ENCODE measurements at regions not wholly inside any gene's neighbourhood (a gene's known extent, or its start where the extent isn't known, plus 50 kb on each side); places are given as distances from the start of the nearest gene placed in this dataset.

- Histone ChIP-seq H3K4me3 (no peak overlapping the region), H3K36me3 (ENCODE audit: low read depth) (no peaks in the 10 kb centered on the region), H3K4me1 (ENCODE audit: low read depth) (no peaks in the 10 kb centered on the region), H3K9me3 (no peaks in the 10 kb centered on the region)
- ATAC-seq (no peak), DNase-seq (peak in 1 of 3 donors; percentile 46)
- intact Hi-C loops (cut with DNase I, micrococcal nuclease) = no loop called here
- no peak for TF ChIP-seq CTCF (IDR thresholded peaks at IDR 0.05)
These were observed 81.6 kb upstream of the CTDP1 start for GRCh38 chr18:79597831-79598632.

GRCh38 chr18:79598633-79599175 is 80.9 kb upstream of the CTDP1 start:
- no peak overlapping the region for H3K4me3 ChIP-seq
- no peaks in the 10 kb centered on the region for H3K9me3 ChIP-seq
- ATAC-seq = no peak
- peak in 1 of 3 donors; percentile 17 for DNase-seq
- no peaks in the 10 kb centered on the region for H3K4me1 ChIP-seq (ENCODE audit: low read depth)
- no peaks in the 10 kb centered on the region for H3K36me3 ChIP-seq (ENCODE audit: low read depth)
- intact Hi-C loops (cut with DNase I, micrococcal nuclease) = no loop called here
- TF ChIP-seq CTCF (IDR thresholded peaks at IDR 0.05) = no peak

- H3K36me3 ChIP-seq (ENCODE audit: low read depth) = no peaks in the 10 kb centered on the region
- no peak for TF ChIP-seq CTCF (IDR thresholded peaks at IDR 0.05)
- intact Hi-C loops (cut with DNase I, micrococcal nuclease) = no loop called here
- no peaks in the 10 kb centered on the region for H3K4me1 ChIP-seq (ENCODE audit: low read depth)
- H3K4me3 ChIP-seq = no peak overlapping the region
- no peaks in the 10 kb centered on the region for H3K9me3 ChIP-seq
- ATAC-seq (no peak), DNase-seq (peak in 1 of 3 donors; percentile 43)
These were observed 80.1 kb upstream of the CTDP1 start for GRCh38 chr18:79599441-79599931.

GRCh38 chr18:79600141-79600540 is 79.5 kb upstream of the CTDP1 start:
- DNase-seq (peak in 1 of 3 donors; percentile 38), ATAC-seq (no peak)
- Histone ChIP-seq H3K9me3 (no peaks in the 10 kb centered on the region), H3K36me3 (ENCODE audit: low read depth) (no peaks in the 10 kb centered on the region), H3K4me1 (ENCODE audit: low read depth) (no peaks in the 10 kb centered on the region), H3K4me3 (no peak overlapping the region)
- intact Hi-C loops (cut with DNase I, micrococcal nuclease) = no loop called here
- no peak for TF ChIP-seq CTCF (IDR thresholded peaks at IDR 0.05)

GRCh38 chr18:79600596-79600995 is 79.0 kb upstream of the CTDP1 start:
- ATAC-seq = no peak

More at GRCh38 chr18:79600596-79600995, 79.0 kb upstream of the CTDP1 start:
- no peak for TF ChIP-seq CTCF (IDR thresholded peaks at IDR 0.05)
- H3K36me3 ChIP-seq (ENCODE audit: low read depth) = no peaks in the 10 kb centered on the region
- no peaks in the 10 kb centered on the region for H3K9me3 ChIP-seq
- no peak overlapping the region for H3K4me3 ChIP-seq
- DNase-seq = peak in 1 of 3 donors; percentile 5
- intact Hi-C loops (cut with DNase I, micrococcal nuclease) = no loop called here
- no peaks in the 10 kb centered on the region for H3K4me1 ChIP-seq (ENCODE audit: low read depth)

All from mucosa of descending colon (tissue), 3 donors.